Dedifferentiated amniotic fluid mesenchymal stem cell (primary cell): ENCODE measurements at regions not wholly inside any gene's neighbourhood (a gene's known extent, or its start where the extent isn't known, plus 50 kb on each side); places are given as distances from the start of the nearest gene placed in this dataset.

Source experiments
- DNase-seq: peaks from one replicate; pipeline ENCODE4 v3.0.0-alpha.2; 2016; ENCODE audit errors: extremely low spot score

DNA sequence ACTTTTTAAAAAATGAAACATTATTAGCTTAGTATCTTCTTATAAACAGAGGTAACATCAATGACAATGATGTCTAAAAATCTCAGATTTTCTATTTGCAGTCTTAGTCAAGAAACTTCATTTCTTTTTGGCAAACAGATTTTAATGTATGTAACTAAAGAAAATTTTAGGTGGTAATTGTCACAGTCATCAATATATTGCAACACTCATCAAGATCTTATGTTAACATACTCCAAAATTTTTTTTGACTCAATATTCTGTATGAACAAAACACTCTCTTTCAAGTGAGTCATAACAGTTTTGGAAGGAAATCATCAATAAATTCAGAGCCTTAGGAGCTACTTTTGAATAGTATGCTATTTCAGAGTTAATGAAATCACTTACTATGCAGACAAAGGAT lies 1507.6 kb downstream of the SLITRK1 start:
- DNase-seq: no peak

- DNase-seq: no peak
Measured at GRCh38 chr13:82370316-82370715, 1512.0 kb downstream of the SLITRK1 start.

DNA sequence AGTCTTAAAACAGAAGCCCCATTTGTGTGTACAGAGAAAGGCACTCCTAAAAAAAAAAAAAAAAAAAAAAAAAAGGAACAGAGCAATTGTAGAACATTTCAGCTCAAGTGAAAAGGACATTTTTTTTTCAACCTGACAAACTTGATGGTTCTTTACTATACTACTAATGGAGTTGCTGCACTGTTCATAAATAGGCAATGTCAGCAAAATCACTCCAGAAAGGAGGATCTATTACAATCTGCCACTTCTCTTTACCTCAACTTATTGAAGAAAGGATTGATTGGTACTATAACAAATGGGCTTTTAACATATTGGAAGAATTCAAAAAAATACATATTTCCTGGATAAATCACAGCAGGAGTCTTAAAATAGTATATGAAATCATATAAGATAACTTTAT lies 1517.7 kb downstream of the SLITRK1 start:
- DNase-seq: no peak

GRCh38 chr13:82358284-82358683 lies 1524.0 kb downstream of the SLITRK1 start:
- peak; percentile 25 for DNase-seq

- DNase-seq: no peak
Measured at GRCh38 chr13:82356667-82357410, 1525.4 kb downstream of the SLITRK1 start.

GRCh38 chr13:82344867-82345266 lies 1537.4 kb downstream of the SLITRK1 start:
- DNase-seq: no peak

GRCh38 chr13:82341116-82341515 lies 1541.2 kb downstream of the SLITRK1 start:
- no peak for DNase-seq

DNA sequence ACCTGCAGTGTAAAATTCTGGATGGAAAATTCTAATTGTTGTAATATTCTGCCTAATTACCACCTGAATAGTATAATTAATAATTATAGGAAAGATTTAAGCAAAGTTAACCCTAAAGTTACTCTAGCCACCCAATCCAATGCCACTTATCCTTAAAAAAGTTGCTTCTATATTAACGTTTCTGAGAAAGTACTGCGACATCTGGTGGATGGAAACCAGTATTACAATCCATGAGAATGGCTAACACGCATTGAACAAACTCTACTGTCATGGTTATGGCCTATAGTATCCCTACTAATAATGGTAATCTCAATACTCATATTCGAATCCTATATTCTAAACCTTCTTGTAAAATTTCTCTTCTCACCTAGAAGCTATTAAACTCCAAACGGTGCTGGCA lies 1551.8 kb downstream of the SLITRK1 start:
- no peak for DNase-seq

GRCh38 chr13:82323101-82323500 lies 1559.2 kb downstream of the SLITRK1 start:
- no peak for DNase-seq

GRCh38 chr13:82305588-82305987 lies 1576.7 kb downstream of the SLITRK1 start:
- no peak for DNase-seq

DNA sequence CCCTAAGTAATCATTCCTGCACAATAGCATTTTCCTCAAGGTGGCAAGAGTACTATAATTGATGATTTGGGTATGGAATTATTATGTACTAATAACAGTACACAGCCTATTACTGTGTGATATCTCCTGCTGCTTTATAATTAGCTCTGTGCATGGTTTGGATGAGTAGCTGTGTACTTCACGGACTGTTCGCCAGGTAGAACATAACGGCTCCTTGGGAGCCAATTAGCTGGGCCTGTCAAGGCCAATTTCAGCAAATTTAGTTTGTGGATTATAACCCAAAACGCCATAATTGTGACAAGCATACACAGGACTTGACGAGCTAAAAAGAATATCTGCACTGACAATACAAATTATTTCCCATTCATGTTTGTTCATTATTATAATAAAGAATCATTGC lies 1584.2 kb downstream of the SLITRK1 start:
- DNase-seq: no peak

- DNase-seq: no peak
Measured at GRCh38 chr13:82294226-82294625, 1588.0 kb downstream of the SLITRK1 start.

- no peak for DNase-seq
Measured at GRCh38 chr13:82292334-82292733, 1589.9 kb downstream of the SLITRK1 start.

- DNase-seq: no peak
Measured at GRCh38 chr13:82291852-82292251, 1590.4 kb downstream of the SLITRK1 start.

GRCh38 chr13:82275644-82276043 lies 1606.6 kb downstream of the SLITRK1 start:
- DNase-seq: no peak

DNA sequence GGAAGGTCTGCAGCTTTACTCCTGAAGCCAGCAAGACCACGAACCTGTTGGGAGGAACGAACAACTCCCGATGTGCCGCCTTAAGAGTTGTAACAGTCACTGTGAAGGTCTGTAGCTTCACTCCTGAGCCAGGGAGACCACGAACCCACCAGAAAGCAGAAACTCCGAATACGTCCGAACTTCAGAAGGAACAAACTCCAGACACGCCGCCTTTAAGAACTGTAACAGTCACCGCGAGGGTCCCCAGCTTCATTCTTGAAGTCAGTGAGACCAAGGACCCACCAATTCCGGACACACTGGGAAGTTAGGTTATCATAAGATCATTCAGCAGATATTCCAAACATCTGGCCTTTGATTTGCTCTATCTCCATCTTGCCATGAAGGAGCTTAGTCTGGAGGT lies 1623.0 kb downstream of the SLITRK1 start:
- DNase-seq: no peak

DNA sequence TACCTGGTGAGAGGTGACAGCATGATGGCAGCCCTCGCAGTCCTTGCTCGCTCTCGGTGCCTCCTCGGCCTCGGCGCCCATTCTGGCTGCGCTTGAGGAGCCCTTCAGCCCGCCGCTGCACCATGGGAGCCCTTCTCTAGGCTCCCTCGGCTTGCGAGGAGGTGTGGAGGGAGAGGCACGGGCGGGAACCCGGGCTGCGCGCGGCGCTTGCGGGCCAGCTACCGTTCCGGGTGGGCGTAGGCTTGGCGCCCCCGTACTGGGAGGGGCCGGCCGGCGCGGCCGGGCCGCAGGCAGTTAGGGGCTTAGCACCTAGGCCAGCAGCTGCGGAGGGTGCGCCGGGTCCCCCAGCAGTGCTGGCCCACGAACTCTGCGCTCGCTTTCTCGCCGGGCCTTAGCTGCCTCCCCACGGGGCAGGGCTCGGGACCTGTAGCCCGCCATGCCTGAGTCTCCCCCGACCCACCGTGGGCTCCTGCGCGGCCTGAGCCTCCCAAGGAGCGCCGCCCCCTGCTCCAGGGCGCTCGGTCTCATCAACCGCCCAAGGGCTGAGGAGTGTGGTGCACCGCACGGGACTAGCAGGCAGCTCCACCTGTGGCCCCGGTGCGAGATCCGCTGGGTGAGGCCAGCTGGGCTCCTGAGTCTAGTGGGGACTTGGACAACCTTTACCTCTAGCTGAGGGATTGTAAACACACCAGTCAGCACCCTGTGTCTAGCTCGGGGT lies 1624.3 kb downstream of the SLITRK1 start:
- DNase-seq: no peak

DNA sequence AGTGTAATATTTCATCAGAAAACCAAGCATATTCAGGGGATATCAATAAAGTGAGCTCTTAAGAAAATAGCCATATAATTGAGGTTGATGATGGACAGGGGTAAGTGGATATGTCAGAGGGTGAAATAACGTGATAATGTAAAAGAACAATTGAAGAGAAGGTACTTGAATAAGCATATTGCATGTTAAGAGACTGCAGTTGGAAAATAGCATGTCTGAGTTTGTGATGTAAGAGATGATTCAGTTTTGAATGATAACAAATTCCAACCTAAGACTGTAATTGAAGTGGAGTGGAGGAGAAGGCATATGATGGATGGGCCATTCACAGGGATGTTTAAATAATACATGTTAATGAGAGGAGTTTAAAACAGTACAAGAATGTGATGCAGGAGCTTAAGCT lies 1633.5 kb downstream of the SLITRK1 start:
- no peak for DNase-seq

- DNase-seq: no peak
Measured at GRCh38 chr13:82245860-82246259, 1636.4 kb downstream of the SLITRK1 start.

GRCh38 chr13:82224806-82225205 lies 1657.5 kb downstream of the SLITRK1 start:
- DNase-seq: no peak

GRCh38 chr13:82221621-82222020 lies 1660.7 kb downstream of the SLITRK1 start:
- no peak for DNase-seq

DNA sequence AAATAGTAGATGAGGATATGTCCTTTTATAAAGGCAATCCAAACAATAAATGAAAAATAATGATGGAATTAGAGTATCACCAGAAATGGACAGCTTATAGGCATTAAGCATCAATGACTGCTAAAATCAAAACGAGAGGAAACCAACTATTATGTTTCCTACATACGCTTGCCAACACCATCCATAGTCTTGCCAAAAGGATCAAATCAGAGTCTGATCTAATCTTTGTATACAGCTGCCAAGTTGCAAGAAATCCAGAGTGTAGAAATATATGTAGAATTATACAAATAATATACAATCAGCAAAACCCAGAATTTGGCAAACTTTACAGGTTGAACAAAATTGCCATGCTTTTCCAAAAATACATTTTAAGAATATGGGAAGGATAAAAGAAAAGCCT lies 1661.6 kb downstream of the SLITRK1 start:
- no peak for DNase-seq

DNA sequence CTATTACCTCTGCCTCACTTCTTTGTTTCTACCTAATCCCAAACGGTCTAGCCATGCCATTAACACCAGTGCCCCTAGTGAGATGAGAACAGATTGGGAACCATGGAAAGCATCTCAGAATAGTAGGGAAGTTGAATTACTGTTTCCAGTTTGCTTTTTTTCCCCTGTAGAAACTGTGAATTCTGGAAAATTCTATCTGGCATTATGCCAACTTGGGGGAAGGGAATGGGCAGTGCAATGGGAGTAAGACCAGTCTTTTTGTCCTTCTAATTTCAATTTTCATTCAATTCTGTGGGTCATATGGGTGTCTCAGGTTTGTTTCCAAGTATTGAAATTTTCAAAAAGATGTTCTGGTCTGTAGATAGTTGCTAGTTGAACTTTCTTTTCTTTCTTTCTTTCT lies 1666.1 kb downstream of the SLITRK1 start:
- no peak for DNase-seq
